GM12878 (cell line): ENCODE measurements at regions not wholly inside any gene's neighbourhood (a gene's known extent, or its start where the extent isn't known, plus 50 kb on each side); places are given as distances from the start of the nearest gene placed in this dataset.

Experiments used
- ATAC-seq: fragments of 200-7000 bp; cut with Tn5 transposase; 3 replicates; pipeline ENCODE4 v1.9.1; 2020; ENCODE audit warnings: mild to moderate bottlenecking, moderate library complexity
- BruUV-seq: library from RNA; stranded (reverse); fragments of 400-500 nt; replicated peaks from 2 replicates; lab custom pipeline; 2021; lab: Mats Ljungman, UMichigan
- CTCF ChIA-PET: fragments of 300-600 bp; sonication (Branson Sonifier 250); formaldehyde crosslinking; extraction: SDS; loops from one replicate; lab custom pipeline; 2021; ENCODE audit warnings: inconsistent platforms; lab: Yijun Ruan, JAX
- POLR2A ChIA-PET: fragments of 350-600 bp; formaldehyde crosslinking; extraction: SDS; loops from one replicate; lab custom pipeline; 2021; ENCODE audit warnings: inconsistent platforms; lab: Charles Lee
- RAD21 ChIA-PET: fragments of 300-600 bp; sonication (Branson Sonifier 250); formaldehyde crosslinking; loops from one replicate; lab custom pipeline; 2023; ENCODE audit warnings: antibody characterized with exemption; ENCODE audit not compliant: unreplicated experiment; lab: Charles Lee
- SMC1A ChIA-PET: fragments of 300-600 bp; sonication (Branson Sonifier 250); formaldehyde crosslinking; loops from one replicate; lab custom pipeline; 2023; ENCODE audit not compliant: unreplicated experiment, uncharacterized antibody; lab: Charles Lee
- DNase-seq: peaks from one replicate; pipeline ENCODE4 v3.0.0-alpha.2; 2011; ENCODE audit warnings: low read depth, low spot score
- FAIRE-seq: peaks from 3 replicates; lab custom pipeline; 2011; peaks lifted over from hg19 to GRCh38; lab: Jason Lieb, UNC
- H2AFZ ChIP-seq: 2 replicates; pipeline ENCODE4 v1.6.0; 2011; ENCODE audit warnings: low read depth, low read length, control low read depth; ENCODE audit not compliant: control insufficient read depth
- H3K27ac ChIP-seq: 2 replicates; pipeline ENCODE4 v1.5.1; 2011; ENCODE audit warnings: control low read depth; ENCODE audit not compliant: control insufficient read depth, insufficient read depth
- H3K27me3 ChIP-seq, 2 experiments: replicated peaks in 1 of 2; 2 replicates each; pipeline versions ENCODE4 v1.6.0 to v1.6.1; 2011; ENCODE audit warnings: low read length in 1 of 2; ENCODE audit not compliant: control insufficient read depth in 2 of 2, insufficient read depth in 2 of 2
- H3K36me3 ChIP-seq, 2 experiments: 2 replicates each; pipeline ENCODE4 v1.5.1; 2011; ENCODE audit warnings: low read length in 1 of 2; ENCODE audit not compliant: control insufficient read depth in 2 of 2, insufficient read depth in 2 of 2
- H3K4me1 ChIP-seq: 2 replicates; pipeline ENCODE4 v1.6.1; 2011; ENCODE audit warnings: mild to moderate bottlenecking, low read length, moderate library complexity, mixed read lengths; ENCODE audit not compliant: control insufficient read depth, insufficient read depth
- H3K4me2 ChIP-seq: 2 replicates; pipeline ENCODE4 v1.6.0; 2011; ENCODE audit warnings: control low read depth; ENCODE audit not compliant: control insufficient read depth, insufficient read depth
- H3K4me3 ChIP-seq: fragments of 200-600 bp; sonication (generic); 2 replicates; pipeline ENCODE4 v1.5.1; 2016
- H3K79me2 ChIP-seq: 2 replicates; pipeline ENCODE4 v1.6.0; 2011; ENCODE audit warnings: low read length; ENCODE audit not compliant: control insufficient read depth, insufficient read depth
- H3K9ac ChIP-seq: 2 replicates; pipeline ENCODE4 v1.8.0; 2011; ENCODE audit warnings: low read length, control low read depth, mixed read lengths; ENCODE audit not compliant: control insufficient read depth, insufficient read depth
- H3K9me3 ChIP-seq: replicated peaks from 3 replicates; pipeline ENCODE4 v1.5.1; 2011; ENCODE audit warnings: mild to moderate bottlenecking, low read length; ENCODE audit not compliant: control insufficient read depth, insufficient read depth
- H4K20me1 ChIP-seq: 2 replicates; pipeline ENCODE4 v1.6.0; 2011; ENCODE audit not compliant: control insufficient read depth, insufficient read depth
- CREM ChIP-seq: IDR thresholded peaks from 2 replicates; pipeline ENCODE4 v1.6.1; 2014; ENCODE audit warnings: antibody characterized with exemption, low read depth
- DPF2 ChIP-seq: fragments of 450-650 bp; IDR thresholded peaks from 2 replicates; pipeline ENCODE4 v1.6.1; 2017; ENCODE audit warnings: mild to moderate bottlenecking
- FOXK2 ChIP-seq: fragments of 450-650 bp; IDR thresholded peaks from 2 replicates; pipeline ENCODE4 v1.6.1; 2017; ENCODE audit warnings: mild to moderate bottlenecking, moderate library complexity
- HCFC1 ChIP-seq: fragments of 150-350 bp; IDR thresholded peaks from 2 replicates; pipeline ENCODE4 v1.6.1; 2014; ENCODE audit warnings: low read length
- HDAC6 ChIP-seq: fragments of 200-600 bp; sonication (generic); IDR thresholded peaks from one replicate; pipeline ENCODE4 v1.8.0; 2017; ENCODE audit warnings: antibody characterized with exemption; ENCODE audit not compliant: unreplicated experiment
- POLR2AphosphoS5 ChIP-seq: IDR thresholded peaks from 2 replicates; pipeline ENCODE4 v1.6.1; 2011; ENCODE audit warnings: mild to moderate bottlenecking, low read length, inconsistent platforms
- ZNF274 ChIP-seq: IDR thresholded peaks from one replicate; pipeline ENCODE4 v1.8.0; 2011; ENCODE audit not compliant: insufficient read length, insufficient read depth
- whole genome bisulfite sequencing: methylation state at CpG from one replicate; pipeline ENCODE4 v1.1.6; 2016; ENCODE audit warnings: low lambda C conversion rate; ENCODE audit not compliant: insufficient replicate concordance, insufficient coverage; ENCODE audit errors: missing lambda C conversion rate; 5-methylcytosine and 5-hydroxymethylcytosine counted together
- in situ Hi-C: fragments of 300-500 bp; cut with MboI; formaldehyde crosslinking; loops from 9 replicates; pipeline ENCODE4 v1.14.3; 2018; ENCODE audit warnings: mixed read lengths
- intact Hi-C: fragments of 100-400 bp; cut with micrococcal nuclease; formaldehyde crosslinking; loops from one replicate; pipeline ENCODE4 v1.14.2; 2022; ENCODE audit not compliant: unreplicated experiment
- TF ChIP-seq, protein P1 (sequence below): fragments of 450-650 bp; IDR thresholded peaks from 2 replicates; pipeline ENCODE4 v1.6.1; 2017; ENCODE audit warnings: mild to moderate bottlenecking, moderate library complexity

DNA sequence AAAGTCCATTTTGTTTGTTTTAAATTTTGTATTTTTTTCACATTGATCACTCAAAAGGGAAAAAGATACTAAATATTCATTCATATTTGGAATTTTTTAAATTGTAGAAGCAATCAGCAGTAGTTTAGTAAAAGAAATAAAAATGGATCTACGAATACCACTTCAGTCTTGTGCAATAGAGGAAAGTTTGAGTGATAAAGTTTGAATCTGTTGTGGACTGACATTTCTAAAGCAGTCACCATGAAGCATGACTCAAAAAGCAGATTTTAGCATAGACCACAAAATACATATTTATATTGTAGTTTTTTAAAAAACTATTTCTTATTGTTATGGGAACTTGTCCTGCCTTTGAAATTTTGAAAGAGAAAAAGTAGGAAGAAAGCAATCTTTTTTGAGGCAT, 520.5 kb upstream of the ZEB2 start:
- H2AFZ ChIP-seq = no peak overlapping the region
- ChIA-PET POLR2A (no interaction called here), RAD21 (no interaction called here), SMC1A (no interaction called here), CTCF (no interaction called here)
- H3K4me3 ChIP-seq = no peak overlapping the region
- H3K27me3 ChIP-seq = no peaks in the 10 kb centered on the region; a peak in 2 of 4 replicates
- DNase-seq (no peak), ATAC-seq (no peak)
- in situ Hi-C loops (no loop called here), intact Hi-C loops (no loop called here)
- no TSS peak for BruUV-seq
- no peaks in the 10 kb centered on the region for H3K9me3 ChIP-seq
- no peaks in the 10 kb centered on the region for H3K4me1 ChIP-seq
- H3K4me2 ChIP-seq = no peak overlapping the region
- no peaks in the 10 kb centered on the region for H3K79me2 ChIP-seq
- H3K9ac ChIP-seq = no peak overlapping the region
- H4K20me1 ChIP-seq = no peaks in the 10 kb centered on the region
- TF ChIP-seq HCFC1 (no peak), POLR2AphosphoS5 (no peak), ZNF274 (no peak), HDAC6 (no peak), CREM (no peak), DPF2 (no peak), FOXK2 (no peak)
- TF ChIP-seq, protein P1, sequence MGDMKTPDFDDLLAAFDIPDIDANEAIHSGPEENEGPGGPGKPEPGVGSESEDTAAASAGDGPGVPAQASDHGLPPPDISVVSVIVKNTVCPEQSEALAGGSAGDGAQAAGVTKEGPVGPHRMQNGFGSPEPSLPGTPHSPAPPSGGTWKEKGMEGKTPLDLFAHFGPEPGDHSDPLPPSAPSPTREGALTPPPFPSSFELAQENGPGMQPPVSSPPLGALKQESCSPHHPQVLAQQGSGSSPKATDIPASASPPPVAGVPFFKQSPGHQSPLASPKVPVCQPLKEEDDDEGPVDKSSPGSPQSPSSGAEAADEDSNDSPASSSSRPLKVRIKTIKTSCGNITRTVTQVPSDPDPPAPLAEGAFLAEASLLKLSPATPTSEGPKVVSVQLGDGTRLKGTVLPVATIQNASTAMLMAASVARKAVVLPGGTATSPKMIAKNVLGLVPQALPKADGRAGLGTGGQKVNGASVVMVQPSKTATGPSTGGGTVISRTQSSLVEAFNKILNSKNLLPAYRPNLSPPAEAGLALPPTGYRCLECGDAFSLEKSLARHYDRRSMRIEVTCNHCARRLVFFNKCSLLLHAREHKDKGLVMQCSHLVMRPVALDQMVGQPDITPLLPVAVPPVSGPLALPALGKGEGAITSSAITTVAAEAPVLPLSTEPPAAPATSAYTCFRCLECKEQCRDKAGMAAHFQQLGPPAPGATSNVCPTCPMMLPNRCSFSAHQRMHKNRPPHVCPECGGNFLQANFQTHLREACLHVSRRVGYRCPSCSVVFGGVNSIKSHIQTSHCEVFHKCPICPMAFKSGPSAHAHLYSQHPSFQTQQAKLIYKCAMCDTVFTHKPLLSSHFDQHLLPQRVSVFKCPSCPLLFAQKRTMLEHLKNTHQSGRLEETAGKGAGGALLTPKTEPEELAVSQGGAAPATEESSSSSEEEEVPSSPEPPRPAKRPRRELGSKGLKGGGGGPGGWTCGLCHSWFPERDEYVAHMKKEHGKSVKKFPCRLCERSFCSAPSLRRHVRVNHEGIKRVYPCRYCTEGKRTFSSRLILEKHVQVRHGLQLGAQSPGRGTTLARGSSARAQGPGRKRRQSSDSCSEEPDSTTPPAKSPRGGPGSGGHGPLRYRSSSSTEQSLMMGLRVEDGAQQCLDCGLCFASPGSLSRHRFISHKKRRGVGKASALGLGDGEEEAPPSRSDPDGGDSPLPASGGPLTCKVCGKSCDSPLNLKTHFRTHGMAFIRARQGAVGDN = no peak
- TF ChIP-seq, all 136 proteins: peak for 0
- FAIRE-seq = no peak
- H3K36me3 ChIP-seq = no peaks in the 10 kb centered on the region
- H3K27ac ChIP-seq = no peak overlapping the region
- 8% methylated on average over 1 of the region's 1 CpG for WGBS
